Gastrocnemius medialis (tissue), 4 donors: ENCODE measurements at regions not wholly inside any gene's neighbourhood (a gene's known extent, or its start where the extent isn't known, plus 50 kb on each side); places are given as distances from the start of the nearest gene placed in this dataset.

ENCODE experiments used
- ATAC-seq, 2 donors: fragments of 150-250 bp; one replicate each; pipeline ENCODE4 v1.9.1; 2016
- DNase-seq, 2 donors: peaks; one replicate each; pipeline ENCODE4 v3.0.0-alpha.2; 2019
- H3K27ac ChIP-seq, 4 donors: fragments of 200-600 bp; sonication (generic); 1 replicate in 1 of 4; 2 replicates in 3 of 4; pipeline ENCODE4 v1.5.1; 2016 to 2018; ENCODE audit warnings: mild to moderate bottlenecking in 2 of 4, moderate library complexity in 1 of 4
- H3K27me3 ChIP-seq, 3 donors: fragments of 200-600 bp; sonication (generic) in 2 of 3; 1 replicate in 1 of 3; 2 replicates in 2 of 3; pipeline versions ENCODE4 v1.5.1 to v1.6.0; 2016 to 2019; ENCODE audit warnings: mild to moderate bottlenecking in 1 of 3, moderate library complexity in 1 of 3
- H3K36me3 ChIP-seq, 2 donors: fragments of 200-600 bp; sonication (generic) in 1 of 2; one replicate each; pipeline ENCODE4 v1.5.1; 2017 to 2018
- H3K4me1 ChIP-seq, 2 donors: fragments of 200-600 bp; sonication (generic) in 1 of 2; one replicate each; pipeline ENCODE4 v1.5.1; 2016 to 2017; ENCODE audit warnings: mild to moderate bottlenecking in 2 of 2
- H3K4me3 ChIP-seq, 4 donors: fragments of 200-600 bp; sonication (generic) in 3 of 4; 1 replicate in 1 of 4; 2 replicates in 3 of 4; pipeline ENCODE4 v1.5.1; 2016 to 2019; ENCODE audit warnings: mild to moderate bottlenecking in 2 of 4
- H3K9me3 ChIP-seq, 3 donors: fragments of 200-600 bp; sonication (generic) in 2 of 3; 1 replicate in 1 of 3; 2 replicates in 2 of 3; pipeline ENCODE4 v1.5.1; 2016 to 2019
- CTCF ChIP-seq, 5 experiments: fragments of 450-650 bp in 3 of 5; fragments of 200-600 bp in 2 of 5; sonication (generic) in 2 of 5; IDR thresholded peaks in 4 of 5; conservative IDR thresholded peaks in 1 of 5; 1 replicate in 4 of 5; 2 replicates in 1 of 5; pipeline ENCODE4 v1.5.1; 2016 to 2019; ENCODE audit warnings: antibody characterized with exemption in 5 of 5, mild to moderate bottlenecking in 3 of 5, moderate library complexity in 3 of 5
- POLR2A ChIP-seq, 2 donors: fragments of 450-650 bp; IDR thresholded peaks; one replicate each; pipeline ENCODE4 v1.6.1; 2017; ENCODE audit warnings: antibody characterized with exemption in 2 of 2, mild to moderate bottlenecking in 2 of 2, moderate library complexity in 2 of 2
- in situ Hi-C, 4 donors: fragments of 200-750 bp; cut with MboI; loops; one replicate each; pipeline versions ENCODE4 v1.15.0 to v1.8.0; 2017; ENCODE audit warnings: low sequenced_read_pairs in 4 of 4
- intact Hi-C: fragments of 100-400 bp; cut with DNase I; formaldehyde crosslinking; loops from one replicate; pipeline ENCODE4 v1.15.1; 2023; ENCODE audit warnings: low total_unique reads

GRCh38 chr5:147983742-147984141, 77.4 kb upstream of the C5orf46 start:
- in situ Hi-C loops: no loop called here
- no peak for DNase-seq
- ATAC-seq: no peak

GRCh38 chr5:147981074-147981473, 74.7 kb upstream of the C5orf46 start:
- H3K27ac ChIP-seq: no peak overlapping the region
- H3K4me1 ChIP-seq: no peaks in the 10 kb centered on the region
- DNase-seq (no peak), ATAC-seq (no peak)
- no peaks in the 10 kb centered on the region for H3K36me3 ChIP-seq
- in situ Hi-C loops: no loop called here
- no peak overlapping the region for H3K4me3 ChIP-seq
- intact Hi-C loops: no loop called here
- no peaks in the 10 kb centered on the region for H3K27me3 ChIP-seq
- TF ChIP-seq POLR2A (IDR thresholded peaks at IDR 0.05): no peak
- TF ChIP-seq CTCF (IDR thresholded peaks at IDR 0.05 in 4 of 5, conservative IDR thresholded peaks at IDR 0.05 in 1 of 5): no peak
- no peaks in the 10 kb centered on the region for H3K9me3 ChIP-seq

More at GRCh38 chr5:147983742-147984141, 77.4 kb upstream of the C5orf46 start:
- TF ChIP-seq CTCF (IDR thresholded peaks at IDR 0.05 in 4 of 5, conservative IDR thresholded peaks at IDR 0.05 in 1 of 5) (no peak), POLR2A (IDR thresholded peaks at IDR 0.05) (no peak)
- Histone ChIP-seq H3K27ac (no peak overlapping the region), H3K4me1 (no peaks in the 10 kb centered on the region), H3K27me3 (no peaks in the 10 kb centered on the region), H3K4me3 (no peak overlapping the region), H3K36me3 (no peaks in the 10 kb centered on the region), H3K9me3 (no peaks in the 10 kb centered on the region)
- intact Hi-C loops: no loop called here

- in situ Hi-C loops: no loop called here
- TF ChIP-seq POLR2A (IDR thresholded peaks at IDR 0.05) (no peak), CTCF (IDR thresholded peaks at IDR 0.05 in 4 of 5, conservative IDR thresholded peaks at IDR 0.05 in 1 of 5) (no peak)
- DNase-seq: no peak
- no peak overlapping the region for H3K4me3 ChIP-seq
- no peaks in the 10 kb centered on the region for H3K9me3 ChIP-seq
- H3K36me3 ChIP-seq: no peaks in the 10 kb centered on the region
- no peak for ATAC-seq
- H3K4me1 ChIP-seq: no peaks in the 10 kb centered on the region
- H3K27me3 ChIP-seq: no peaks in the 10 kb centered on the region
- H3K27ac ChIP-seq: no peak overlapping the region
- intact Hi-C loops: no loop called here
Observed at GRCh38 chr5:147979761-147980160, 73.4 kb upstream of the C5orf46 start.

- in situ Hi-C loops (no loop called here), intact Hi-C loops (no loop called here)
- TF ChIP-seq CTCF (IDR thresholded peaks at IDR 0.05 in 4 of 5, conservative IDR thresholded peaks at IDR 0.05 in 1 of 5) (no peak), POLR2A (IDR thresholded peaks at IDR 0.05) (no peak)
Observed at GRCh38 chr5:147972076-147972840, 65.9 kb upstream of the C5orf46 start.

GRCh38 chr5:147971472-147971871, 65.1 kb upstream of the C5orf46 start:
- ATAC-seq (no peak), DNase-seq (no peak)
- Histone ChIP-seq H3K9me3 (no peaks in the 10 kb centered on the region), H3K36me3 (no peaks in the 10 kb centered on the region), H3K27me3 (no peaks in the 10 kb centered on the region), H3K4me1 (no peaks in the 10 kb centered on the region), H3K27ac (no peak overlapping the region), H3K4me3 (no peak overlapping the region)
- intact Hi-C loops: no loop called here
- in situ Hi-C loops: no loop called here
- no peak for TF ChIP-seq CTCF (IDR thresholded peaks at IDR 0.05 in 4 of 5, conservative IDR thresholded peaks at IDR 0.05 in 1 of 5)
- TF ChIP-seq POLR2A (IDR thresholded peaks at IDR 0.05): no peak

More at GRCh38 chr5:147972076-147972840, 65.9 kb upstream of the C5orf46 start:
- no peaks in the 10 kb centered on the region for H3K4me1 ChIP-seq
- DNase-seq (no peak), ATAC-seq (no peak)
- no peak overlapping the region for H3K27ac ChIP-seq
- no peaks in the 10 kb centered on the region for H3K27me3 ChIP-seq
- no peak overlapping the region for H3K4me3 ChIP-seq
- H3K36me3 ChIP-seq: no peaks in the 10 kb centered on the region
- H3K9me3 ChIP-seq: no peaks in the 10 kb centered on the region
